Activated B cell treated with CpG ODN at 0.5 μM for 24 hours (primary cell): ENCODE measurements at regions not wholly inside any gene's neighbourhood (a gene's known extent, or its start where the extent isn't known, plus 50 kb on each side); places are given as distances from the start of the nearest gene placed in this dataset.
"Not testable (repeated sequence)": the region's sequence is repeated elsewhere in the genome, so short reads cannot be mapped to it uniquely, and the experiment has no call there.

ENCODE experiments used
- ATAC-seq: fragments of 200-7000 bp; cut with Tn5 transposase; one replicate; pipeline ENCODE4 v1.10.0; 2021; ENCODE audit warnings: low read depth, mild to moderate bottlenecking, moderate library complexity
- CTCF ChIA-PET: fragments of 350-600 bp; sonication (Branson Sonifier 250); formaldehyde crosslinking; loops from one replicate; lab custom pipeline; 2021; ENCODE audit warnings: antibody characterized with exemption; lab: Charles Lee
- POLR2A ChIA-PET: fragments of 350-600 bp; sonication (Branson Sonifier 250); formaldehyde crosslinking; loops from one replicate; lab custom pipeline; 2021; ENCODE audit warnings: antibody characterized with exemption; lab: Charles Lee
- DNase-seq: peaks from one replicate; pipeline ENCODE4 v3.0.0; 2022
- H3K27ac Mint-ChIP-seq: one replicate; pipeline ENCODE4 v1.8.0; 2020; ENCODE audit warnings: mixed read lengths
- H3K27me3 Mint-ChIP-seq: one replicate; pipeline ENCODE4 v1.8.0; 2021; ENCODE audit warnings: mixed read lengths
- H3K36me3 Mint-ChIP-seq: one replicate; pipeline ENCODE4 v1.8.0; 2021; ENCODE audit warnings: low read depth, mixed read lengths
- H3K4me1 Mint-ChIP-seq: one replicate; pipeline ENCODE4 v1.8.0; 2021; ENCODE audit warnings: mixed read lengths
- H3K4me3 Mint-ChIP-seq: one replicate; pipeline ENCODE4 v1.8.0; 2020; ENCODE audit warnings: mild to moderate bottlenecking, mixed read lengths
- H3K9me3 Mint-ChIP-seq: one replicate; pipeline ENCODE4 v1.8.0; 2020; ENCODE audit warnings: mixed read lengths
- intact Hi-C: fragments of 100-400 bp; cut with micrococcal nuclease; formaldehyde crosslinking; loops from one replicate; pipeline ENCODE4 v1.15.1; 2024
- TF ChIP-seq, protein P1 (sequence below): fragments of 200-600 bp; IDR thresholded peaks from one replicate; pipeline ENCODE4 v1.8.0; 2022; ENCODE audit warnings: antibody characterized with exemption, mild to moderate bottlenecking

- Mint-ChIP-seq H3K9me3 (peaks cover 4% of the 10 kb centered on the region), H3K27ac (no peak overlapping the region), H3K27me3 (no peaks in the 10 kb centered on the region), H3K36me3 (no peaks in the 10 kb centered on the region), H3K4me1 (no peaks in the 10 kb centered on the region), H3K4me3 (no peak overlapping the region)
- TF ChIP-seq, protein P1, sequence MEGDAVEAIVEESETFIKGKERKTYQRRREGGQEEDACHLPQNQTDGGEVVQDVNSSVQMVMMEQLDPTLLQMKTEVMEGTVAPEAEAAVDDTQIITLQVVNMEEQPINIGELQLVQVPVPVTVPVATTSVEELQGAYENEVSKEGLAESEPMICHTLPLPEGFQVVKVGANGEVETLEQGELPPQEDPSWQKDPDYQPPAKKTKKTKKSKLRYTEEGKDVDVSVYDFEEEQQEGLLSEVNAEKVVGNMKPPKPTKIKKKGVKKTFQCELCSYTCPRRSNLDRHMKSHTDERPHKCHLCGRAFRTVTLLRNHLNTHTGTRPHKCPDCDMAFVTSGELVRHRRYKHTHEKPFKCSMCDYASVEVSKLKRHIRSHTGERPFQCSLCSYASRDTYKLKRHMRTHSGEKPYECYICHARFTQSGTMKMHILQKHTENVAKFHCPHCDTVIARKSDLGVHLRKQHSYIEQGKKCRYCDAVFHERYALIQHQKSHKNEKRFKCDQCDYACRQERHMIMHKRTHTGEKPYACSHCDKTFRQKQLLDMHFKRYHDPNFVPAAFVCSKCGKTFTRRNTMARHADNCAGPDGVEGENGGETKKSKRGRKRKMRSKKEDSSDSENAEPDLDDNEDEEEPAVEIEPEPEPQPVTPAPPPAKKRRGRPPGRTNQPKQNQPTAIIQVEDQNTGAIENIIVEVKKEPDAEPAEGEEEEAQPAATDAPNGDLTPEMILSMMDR: no peak
- ChIA-PET POLR2A (no interaction called here), CTCF (no interaction called here)
- no peak for DNase-seq
- intact Hi-C loops: no loop called here
- ATAC-seq: no peak
These were observed 633.2 kb downstream of the MCTP2 start for GRCh38 chr15:94864600-94864999.

DNA sequence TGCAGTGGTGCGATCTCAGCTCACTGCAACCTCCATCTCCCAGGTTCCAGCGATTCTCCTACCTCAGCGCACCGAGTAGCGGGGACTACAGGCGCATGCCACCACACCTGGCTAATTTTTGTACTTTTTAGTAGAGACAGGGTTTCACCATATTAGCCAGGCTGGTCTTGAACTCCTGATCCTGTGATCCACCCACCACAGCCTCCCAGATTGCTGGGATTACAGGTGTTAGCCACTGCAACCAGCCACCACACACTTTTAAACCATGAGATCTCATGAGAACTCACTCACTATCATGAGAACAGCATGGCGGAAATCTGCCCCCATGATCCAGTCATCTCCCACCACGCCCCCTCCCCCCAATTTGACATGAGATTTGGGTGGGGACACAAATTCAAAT lies 636.9 kb downstream of the MCTP2 start:
- H3K9me3 Mint-ChIP-seq, ATAC-seq, intact Hi-C loops, POLR2A ChIA-PET, H3K4me3 Mint-ChIP-seq, CTCF ChIA-PET, H3K27me3 Mint-ChIP-seq, H3K36me3 Mint-ChIP-seq, DNase-seq, H3K27ac Mint-ChIP-seq, H3K4me1 Mint-ChIP-seq: not testable (repeated sequence)

- ChIA-PET POLR2A (no interaction called here), CTCF (no interaction called here)
- H3K27me3 Mint-ChIP-seq: no peaks in the 10 kb centered on the region
- TF ChIP-seq, protein P1: no peak
- no peak for ATAC-seq
- intact Hi-C loops: no loop called here
- H3K9me3 Mint-ChIP-seq: peaks cover 5% of the 10 kb centered on the region
- H3K4me3 Mint-ChIP-seq: no peak overlapping the region
- H3K36me3 Mint-ChIP-seq: no peaks in the 10 kb centered on the region
- H3K4me1 Mint-ChIP-seq: no peaks in the 10 kb centered on the region
- no peak overlapping the region for H3K27ac Mint-ChIP-seq
- DNase-seq: no peak
These were observed 644.2 kb downstream of the MCTP2 start for GRCh38 chr15:94875550-94875949.

GRCh38 chr15:94877833-94878232 lies 646.5 kb downstream of the MCTP2 start:
- TF ChIP-seq, protein P1: no peak
- H3K27ac Mint-ChIP-seq: no peak overlapping the region
- no peaks in the 10 kb centered on the region for H3K36me3 Mint-ChIP-seq
- ChIA-PET CTCF (no interaction called here), POLR2A (no interaction called here)
- H3K4me3 Mint-ChIP-seq: no peak overlapping the region
- H3K4me1 Mint-ChIP-seq: no peaks in the 10 kb centered on the region
- ATAC-seq: no peak
- H3K27me3 Mint-ChIP-seq: no peaks in the 10 kb centered on the region
- H3K9me3 Mint-ChIP-seq: peaks cover 5% of the 10 kb centered on the region
- DNase-seq: no peak
- intact Hi-C loops: no loop called here

DNA sequence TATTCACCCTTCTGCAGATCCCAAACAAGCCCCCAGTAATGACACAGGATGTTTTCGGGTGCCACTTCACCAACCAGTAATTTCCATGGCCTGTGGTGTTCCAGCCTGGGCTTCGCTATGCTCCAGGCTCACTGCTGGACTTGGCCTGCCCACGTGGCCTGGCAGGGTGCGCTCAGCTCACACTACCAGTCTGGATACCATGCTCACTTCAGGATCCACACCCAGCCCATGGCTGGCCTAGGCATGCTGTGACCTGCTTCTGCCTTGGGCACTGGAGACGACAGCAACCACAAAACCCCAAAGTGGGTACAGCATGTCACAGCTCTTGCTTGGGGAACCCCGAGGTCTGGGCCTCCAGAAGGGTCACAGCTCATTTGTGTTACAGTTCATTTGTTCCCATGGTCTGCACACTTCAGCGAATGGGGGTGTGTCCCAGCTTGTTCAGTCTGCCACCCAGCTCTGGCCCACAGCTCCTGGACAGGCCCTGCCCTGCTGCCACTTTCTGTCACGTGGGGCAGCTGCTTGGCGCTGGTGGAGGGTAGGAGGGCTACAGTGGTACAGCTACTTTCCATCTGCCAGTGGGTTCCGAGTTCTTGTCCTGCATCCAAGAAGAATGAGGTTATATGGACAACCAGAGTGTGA lies 650.8 kb downstream of the MCTP2 start:
- ChIA-PET CTCF (no interaction called here), POLR2A (no interaction called here)
- H3K36me3 Mint-ChIP-seq: no peaks in the 10 kb centered on the region
- H3K4me3 Mint-ChIP-seq: no peak overlapping the region
- peaks cover 14% of the 10 kb centered on the region for H3K9me3 Mint-ChIP-seq
- DNase-seq: no peak
- ATAC-seq: no peak
- H3K27ac Mint-ChIP-seq: no peak overlapping the region
- intact Hi-C loops: no loop called here
- TF ChIP-seq, protein P1: no peak
- H3K27me3 Mint-ChIP-seq: no peaks in the 10 kb centered on the region
- no peaks in the 10 kb centered on the region for H3K4me1 Mint-ChIP-seq

DNA sequence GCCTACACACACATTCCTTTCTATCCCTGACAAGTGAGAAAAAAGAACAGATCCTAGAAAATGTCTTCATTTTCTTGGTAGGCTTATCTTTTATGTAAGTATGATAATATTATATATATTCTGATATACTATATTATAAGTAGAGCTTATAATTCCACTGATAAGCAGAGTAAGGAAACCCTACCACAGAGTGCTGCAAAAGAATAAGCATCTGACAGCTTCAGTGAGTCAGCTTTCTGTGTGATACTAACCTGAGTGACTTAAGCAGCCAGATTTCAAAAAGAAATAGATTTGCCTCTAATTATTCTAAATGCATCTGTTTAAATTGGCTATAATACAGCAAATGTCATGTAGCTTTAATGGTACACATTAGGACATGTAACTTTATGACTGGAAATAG lies 656.0 kb downstream of the MCTP2 start:
- no peaks in the 10 kb centered on the region for H3K36me3 Mint-ChIP-seq
- DNase-seq: no peak
- no peaks in the 10 kb centered on the region for H3K27me3 Mint-ChIP-seq
- H3K4me1 Mint-ChIP-seq: no peaks in the 10 kb centered on the region
- H3K9me3 Mint-ChIP-seq: peaks cover 13% of the 10 kb centered on the region
- ChIA-PET POLR2A (no interaction called here), CTCF (no interaction called here)
- no peak overlapping the region for H3K27ac Mint-ChIP-seq
- TF ChIP-seq, protein P1: no peak
- no peak for ATAC-seq
- intact Hi-C loops: no loop called here
- no peak overlapping the region for H3K4me3 Mint-ChIP-seq
